OCI-LY7 (cell line): ENCODE measurements at regions not wholly inside any gene's neighbourhood (a gene's known extent, or its start where the extent isn't known, plus 50 kb on each side); places are given as distances from the start of the nearest gene placed in this dataset.

Experiments used
- BruUV-seq: library from RNA; stranded (reverse); fragments of 400-500 nt; replicated peaks from 2 replicates; lab custom pipeline; 2021; lab: Mats Ljungman, UMichigan
- CTCF ChIA-PET: fragments of 300-600 bp; sonication (Branson Sonifier 250); formaldehyde crosslinking; loops from one replicate; lab custom pipeline; 2022; ENCODE audit warnings: antibody characterized with exemption; ENCODE audit not compliant: unreplicated experiment; lab: Charles Lee
- POLR2A ChIA-PET: fragments of 300-600 bp; sonication (Branson Sonifier 250); formaldehyde crosslinking; loops from one replicate; lab custom pipeline; 2022; ENCODE audit warnings: antibody characterized with exemption; lab: Charles Lee
- DNase-seq: peaks from one replicate; pipeline ENCODE4 v3.0.0-alpha.2; 2015; ENCODE audit warnings: low spot score
- H2AFZ ChIP-seq: fragments of 200-600 bp; sonication (generic), shearing (Covaris generic); 2 replicates; pipeline ENCODE4 v1.6.1; 2014; ENCODE audit warnings: mild to moderate bottlenecking, antibody characterized with exemption, low read length, moderate library complexity
- H3K27ac ChIP-seq: fragments of 200-600 bp; sonication (generic); 2 replicates; pipeline ENCODE4 v1.5.1; 2014; ENCODE audit warnings: mixed run types, low read depth, mild to moderate bottlenecking, moderate library complexity, low read length, inconsistent platforms; ENCODE audit not compliant: poor library complexity, severe bottlenecking
- H3K36me3 ChIP-seq: fragments of 200-600 bp; sonication (generic); 2 replicates; pipeline ENCODE4 v1.6.1; 2014; ENCODE audit warnings: mild to moderate bottlenecking, antibody characterized with exemption, low read length, moderate library complexity, mixed read lengths; ENCODE audit not compliant: insufficient read depth
- H3K4me1 ChIP-seq: fragments of 200-600 bp; sonication (generic); 2 replicates; pipeline ENCODE4 v1.5.1; 2014; ENCODE audit warnings: mild to moderate bottlenecking, low read length; ENCODE audit not compliant: insufficient read depth, poor library complexity, severe bottlenecking
- H3K4me2 ChIP-seq: fragments of 200-600 bp; sonication (generic); 2 replicates; pipeline ENCODE4 v1.6.1; 2014; ENCODE audit warnings: mild to moderate bottlenecking, low read length
- H3K4me3 ChIP-seq: fragments of 200-600 bp; sonication (generic); 2 replicates; pipeline ENCODE4 v1.5.1; 2014; ENCODE audit warnings: mild to moderate bottlenecking, low read depth, low read length; ENCODE audit not compliant: poor library complexity, severe bottlenecking
- H3K79me2 ChIP-seq: fragments of 200-600 bp; sonication (generic); 2 replicates; pipeline ENCODE4 v1.6.1; 2016; ENCODE audit warnings: low read depth, mild to moderate bottlenecking, low read length, moderate library complexity, mixed read lengths; ENCODE audit not compliant: insufficient read depth
- H3K9me2 ChIP-seq: fragments of 200-600 bp; sonication (generic); 2 replicates; pipeline ENCODE4 v1.6.1; 2016; ENCODE audit warnings: mild to moderate bottlenecking, low read length, mixed read lengths; ENCODE audit not compliant: insufficient read depth
- H3K9me3 ChIP-seq: fragments of 200-600 bp; sonication (generic); 2 replicates; pipeline ENCODE4 v1.6.1; 2014; ENCODE audit warnings: mild to moderate bottlenecking, mixed run types, low read length, mixed read lengths
- H4K20me1 ChIP-seq: fragments of 200-600 bp; sonication (generic); 2 replicates; pipeline ENCODE4 v1.6.1; 2014; ENCODE audit warnings: mild to moderate bottlenecking, antibody characterized with exemption, low read length, moderate library complexity, mixed read lengths; ENCODE audit not compliant: insufficient read depth
- EZH2phosphoT487 ChIP-seq: fragments of 200-600 bp; sonication (generic); IDR thresholded peaks from 2 replicates; pipeline ENCODE4 v1.6.1; 2018; ENCODE audit warnings: low read depth, borderline replicate concordance, mild to moderate bottlenecking, mixed run types, antibody characterized with exemption, low read length, moderate library complexity, mixed read lengths
- intact Hi-C: fragments of 100-400 bp; cut with micrococcal nuclease; formaldehyde crosslinking; loops from one replicate; pipeline ENCODE4 v1.10.0; 2022; ENCODE audit not compliant: unreplicated experiment
- TF ChIP-seq, protein P1 (sequence below): fragments of 200-600 bp; sonication (generic); conservative IDR thresholded peaks from 2 replicates; pipeline ENCODE4 v1.5.1; 2014; ENCODE audit warnings: mild to moderate bottlenecking, antibody characterized with exemption, low read length, moderate library complexity, mixed read lengths

DNA sequence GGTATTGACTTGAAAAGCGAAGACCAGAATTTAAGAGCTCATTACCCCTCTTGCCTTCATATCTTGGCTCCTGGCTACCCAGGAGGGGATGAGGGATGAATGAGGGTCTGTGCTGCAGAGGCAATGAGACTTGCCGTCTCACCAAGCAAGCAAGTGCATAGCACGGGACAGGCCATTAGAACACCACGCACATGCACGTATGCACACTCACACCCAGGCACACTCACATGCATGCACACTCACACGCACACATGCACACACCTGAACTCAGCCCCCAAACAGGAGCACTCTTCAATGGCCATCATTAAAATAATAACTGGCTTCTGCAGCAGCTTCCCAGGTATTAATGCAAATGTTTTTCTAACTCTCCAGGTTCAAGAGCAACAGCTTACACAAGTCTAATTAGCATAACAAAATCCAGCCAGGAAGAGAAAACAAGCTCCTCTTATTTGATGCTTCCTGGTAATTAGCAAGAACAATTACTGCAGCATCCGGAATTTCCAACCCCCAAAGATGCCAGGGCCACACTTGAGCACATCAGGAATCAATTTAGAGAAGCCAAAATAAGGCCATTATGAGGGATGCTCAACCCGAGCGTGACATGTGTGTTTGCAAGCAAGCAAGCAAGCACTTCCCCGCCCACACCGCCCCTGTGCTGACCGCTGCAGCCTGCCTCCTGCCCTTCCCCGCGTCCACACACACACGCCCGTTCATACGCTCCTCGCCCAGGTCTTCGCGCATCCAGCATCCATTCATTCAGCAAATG, 171.6 kb upstream of the TNRC6C start:
- H3K9me3 ChIP-seq: no peaks in the 10 kb centered on the region
- TF ChIP-seq, protein P1, sequence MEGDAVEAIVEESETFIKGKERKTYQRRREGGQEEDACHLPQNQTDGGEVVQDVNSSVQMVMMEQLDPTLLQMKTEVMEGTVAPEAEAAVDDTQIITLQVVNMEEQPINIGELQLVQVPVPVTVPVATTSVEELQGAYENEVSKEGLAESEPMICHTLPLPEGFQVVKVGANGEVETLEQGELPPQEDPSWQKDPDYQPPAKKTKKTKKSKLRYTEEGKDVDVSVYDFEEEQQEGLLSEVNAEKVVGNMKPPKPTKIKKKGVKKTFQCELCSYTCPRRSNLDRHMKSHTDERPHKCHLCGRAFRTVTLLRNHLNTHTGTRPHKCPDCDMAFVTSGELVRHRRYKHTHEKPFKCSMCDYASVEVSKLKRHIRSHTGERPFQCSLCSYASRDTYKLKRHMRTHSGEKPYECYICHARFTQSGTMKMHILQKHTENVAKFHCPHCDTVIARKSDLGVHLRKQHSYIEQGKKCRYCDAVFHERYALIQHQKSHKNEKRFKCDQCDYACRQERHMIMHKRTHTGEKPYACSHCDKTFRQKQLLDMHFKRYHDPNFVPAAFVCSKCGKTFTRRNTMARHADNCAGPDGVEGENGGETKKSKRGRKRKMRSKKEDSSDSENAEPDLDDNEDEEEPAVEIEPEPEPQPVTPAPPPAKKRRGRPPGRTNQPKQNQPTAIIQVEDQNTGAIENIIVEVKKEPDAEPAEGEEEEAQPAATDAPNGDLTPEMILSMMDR: no peak
- no peak for TF ChIP-seq EZH2phosphoT487
- POLR2A ChIA-PET: interaction anchor here (0.6 kb wide), 1 partner anchor 156 kb away, joined by 3 read pairs; no protein-coding TSS in a partner anchor
- no peak overlapping the region for H3K27ac ChIP-seq
- no peaks in the 10 kb centered on the region for H3K79me2 ChIP-seq
- H3K4me2 ChIP-seq: no peak overlapping the region
- CTCF ChIA-PET: no interaction called here
- H3K9me2 ChIP-seq: no peaks in the 10 kb centered on the region
- no peak overlapping the region for H2AFZ ChIP-seq
- intact Hi-C loops: no loop called here
- H3K4me3 ChIP-seq: no peak overlapping the region
- no peaks in the 10 kb centered on the region for H4K20me1 ChIP-seq
- DNase-seq: no peak
- no peaks in the 10 kb centered on the region for H3K4me1 ChIP-seq
- no peaks in the 10 kb centered on the region for H3K36me3 ChIP-seq
- BruUV-seq: no TSS peak

DNA sequence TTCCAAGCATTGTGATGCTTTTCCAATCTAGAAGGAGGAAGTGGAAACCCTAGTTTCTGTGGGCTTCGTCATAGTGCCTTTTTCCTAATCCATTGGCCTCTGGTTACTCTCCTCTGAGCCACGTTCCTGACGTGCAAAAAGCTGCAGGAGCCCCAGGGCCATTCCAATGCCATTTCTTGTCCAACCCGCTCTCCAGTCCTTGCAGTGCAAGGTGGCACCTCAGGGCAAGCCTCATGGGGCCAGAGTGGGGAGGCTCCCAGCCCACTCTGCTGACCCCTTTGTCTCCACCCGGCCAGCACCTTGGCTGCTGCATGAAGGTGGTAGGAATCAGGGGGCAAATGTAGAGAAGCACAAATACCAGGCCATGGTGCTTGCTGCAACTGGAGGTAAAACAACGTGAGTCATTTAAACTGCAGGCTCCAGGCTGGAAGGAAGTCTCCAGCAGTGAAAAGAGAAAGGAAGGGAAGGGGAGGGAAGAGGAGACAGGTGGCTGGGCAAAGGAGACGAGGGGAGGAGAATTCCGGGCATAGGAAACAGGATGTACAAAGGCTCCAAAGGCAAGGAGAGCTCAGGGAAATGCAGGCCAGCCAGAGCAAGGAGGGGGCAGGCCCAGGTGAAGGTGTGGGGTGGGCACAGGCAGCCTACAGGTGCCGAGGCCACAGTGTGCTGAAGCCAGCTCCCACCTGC, 168.2 kb upstream of the TNRC6C start:
- BruUV-seq: no TSS peak
- no peaks in the 10 kb centered on the region for H3K4me1 ChIP-seq
- intact Hi-C loops: no loop called here
- no peaks in the 10 kb centered on the region for H3K79me2 ChIP-seq
- ChIA-PET POLR2A (interaction anchor here (0.5 to 1.4 kb wide), 2 partner anchors 63 to 168 kb away, joined by 3 to 6 read pairs; partner anchors contain the start of gene TNRC6C), CTCF (no interaction called here)
- no peak overlapping the region for H3K4me3 ChIP-seq
- H4K20me1 ChIP-seq: no peaks in the 10 kb centered on the region
- no peak overlapping the region for H3K27ac ChIP-seq
- H3K9me2 ChIP-seq: no peaks in the 10 kb centered on the region
- no peaks in the 10 kb centered on the region for H3K9me3 ChIP-seq
- H3K36me3 ChIP-seq: no peaks in the 10 kb centered on the region
- H3K4me2 ChIP-seq: no peak overlapping the region
- no peak for TF ChIP-seq EZH2phosphoT487
- TF ChIP-seq, protein P1: no peak
- no peak for DNase-seq
- H2AFZ ChIP-seq: no peak overlapping the region

DNA sequence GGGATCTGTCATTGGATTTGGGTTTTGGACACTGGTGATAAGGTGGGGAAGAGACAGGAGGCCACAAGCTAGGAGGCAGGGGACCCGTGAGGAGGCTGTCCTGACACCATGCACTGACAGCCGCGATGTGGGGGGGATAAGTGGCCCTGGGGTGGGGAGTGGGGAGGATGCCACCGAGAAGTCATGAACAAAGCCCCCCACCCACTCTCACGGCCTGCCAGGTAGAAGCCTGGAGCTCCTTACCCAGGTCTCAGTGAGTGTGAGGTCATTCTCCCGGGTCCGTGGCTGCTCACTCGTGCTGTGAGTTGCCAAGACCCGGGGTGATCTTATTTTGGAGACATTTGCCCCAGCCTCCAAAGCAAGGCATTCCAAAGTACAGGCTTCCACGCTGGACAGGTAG, 165.9 kb upstream of the TNRC6C start:
- H3K4me3 ChIP-seq: no peak overlapping the region
- H3K4me2 ChIP-seq: no peak overlapping the region
- no peak overlapping the region for H3K27ac ChIP-seq
- ChIA-PET CTCF (no interaction called here), POLR2A (no interaction called here)
- BruUV-seq: no TSS peak
- H3K9me3 ChIP-seq: no peaks in the 10 kb centered on the region
- no peak for DNase-seq
- H3K9me2 ChIP-seq: no peaks in the 10 kb centered on the region
- no peaks in the 10 kb centered on the region for H3K79me2 ChIP-seq
- H3K4me1 ChIP-seq: no peaks in the 10 kb centered on the region
- intact Hi-C loops: no loop called here
- no peak for TF ChIP-seq EZH2phosphoT487
- TF ChIP-seq, protein P1: no peak
- H2AFZ ChIP-seq: no peak overlapping the region
- no peaks in the 10 kb centered on the region for H3K36me3 ChIP-seq
- no peaks in the 10 kb centered on the region for H4K20me1 ChIP-seq
